NT2/D1 (cell line): ENCODE measurements at regions not wholly inside any gene's neighbourhood (a gene's known extent, or its start where the extent isn't known, plus 50 kb on each side); places are given as distances from the start of the nearest gene placed in this dataset.

Source experiments
- SUZ12 ChIP-seq: IDR thresholded peaks from 2 replicates; pipeline ENCODE4 v1.6.1; 2011; ENCODE audit not compliant: insufficient read length, insufficient read depth; ENCODE audit errors: extremely low read depth
- YY1 ChIP-seq: IDR thresholded peaks from 2 replicates; pipeline ENCODE4 v1.6.1; 2011; ENCODE audit not compliant: insufficient read length, insufficient read depth

GRCh38 chr6:159117046-159117445 is 52.2 kb upstream of the FNDC1 start:
- TF ChIP-seq SUZ12 = no peak
- TF ChIP-seq YY1 = no peak
